SK-N-SH treated with all-trans-retinoic acid at 6 μM for 48 hours (cell line): ENCODE measurements at regions not wholly inside any gene's neighbourhood (a gene's known extent, or its start where the extent isn't known, plus 50 kb on each side); places are given as distances from the start of the nearest gene placed in this dataset.

Experiments used
- ATAC-seq: fragments of 200-7000 bp; cut with Tn5 transposase; 3 replicates; pipeline ENCODE4 v1.9.1; 2020; ENCODE audit warnings: mild to moderate bottlenecking, moderate library complexity
- ARNTL ChIP-seq: fragments of 450-650 bp; formaldehyde crosslinking; IDR thresholded peaks from 2 replicates; pipeline ENCODE4 v1.5.0; 2020; ENCODE audit warnings: low read depth, mild to moderate bottlenecking, moderate library complexity, borderline replicate concordance
- BACH2 ChIP-seq: fragments of 250-450 bp; sonication (Bioruptor Pico); IDR thresholded peaks from 2 replicates; pipeline ENCODE4 v1.9.0; 2021; ENCODE audit warnings: mild to moderate bottlenecking, borderline replicate concordance
- CSDC2 ChIP-seq: fragments of 250-450 bp; sonication (Bioruptor Pico); IDR thresholded peaks from 2 replicates; pipeline ENCODE4 v1.5.0; 2020; ENCODE audit warnings: mild to moderate bottlenecking, moderate library complexity
- ESRRG ChIP-seq: fragments of 250-450 bp; sonication (Bioruptor Pico); IDR thresholded peaks from 2 replicates; pipeline ENCODE4 v1.6.1; 2021; ENCODE audit warnings: mild to moderate bottlenecking
- GLIS3 ChIP-seq: fragments of 250-450 bp; sonication (Bioruptor Pico); IDR thresholded peaks from 2 replicates; pipeline ENCODE4 v1.5.0; 2020; ENCODE audit warnings: mild to moderate bottlenecking, moderate library complexity
- ISL1 ChIP-seq: fragments of 250-450 bp; sonication (Bioruptor Pico); IDR thresholded peaks from 2 replicates; pipeline ENCODE4 v2.1.2; 2022; ENCODE audit warnings: mild to moderate bottlenecking, moderate library complexity
- PPARA ChIP-seq: fragments of 250-450 bp; sonication (Bioruptor Pico); IDR thresholded peaks from 2 replicates; pipeline ENCODE4 v1.5.0; 2020; ENCODE audit warnings: mild to moderate bottlenecking, borderline replicate concordance
- RARB ChIP-seq: fragments of 250-450 bp; sonication (Bioruptor Pico); IDR thresholded peaks from 2 replicates; pipeline ENCODE4 v1.8.0; 2021; ENCODE audit warnings: mild to moderate bottlenecking, moderate library complexity
- SNAI2 ChIP-seq: fragments of 250-450 bp; sonication (Bioruptor Pico); IDR thresholded peaks from 2 replicates; pipeline ENCODE4 v1.5.0; 2020; ENCODE audit warnings: mild to moderate bottlenecking, moderate library complexity
- TCF4 ChIP-seq: fragments of 250-450 bp; sonication (Bioruptor Pico); IDR thresholded peaks from 2 replicates; pipeline ENCODE4 v1.8.0; 2021; ENCODE audit warnings: mild to moderate bottlenecking, moderate library complexity, borderline replicate concordance
- TOX ChIP-seq: fragments of 250-450 bp; sonication (Bioruptor Pico); IDR thresholded peaks from 2 replicates; pipeline ENCODE4 v1.8.0; 2021; ENCODE audit warnings: mild to moderate bottlenecking, moderate library complexity, borderline replicate concordance
- ZC3H10 ChIP-seq: fragments of 250-450 bp; sonication (Bioruptor Pico); IDR thresholded peaks from 2 replicates; pipeline ENCODE4 v1.5.1; 2021; ENCODE audit warnings: mild to moderate bottlenecking, moderate library complexity
- ZFP3 ChIP-seq: fragments of 250-450 bp; sonication (Bioruptor Pico); IDR thresholded peaks from 2 replicates; pipeline ENCODE4 v1.5.0; 2020; ENCODE audit warnings: mild to moderate bottlenecking, moderate library complexity
- ZFP30 ChIP-seq: fragments of 450-650 bp; formaldehyde crosslinking; IDR thresholded peaks from 2 replicates; pipeline ENCODE4 v1.5.0; 2022; ENCODE audit warnings: mild to moderate bottlenecking, moderate library complexity
- ZNF565 ChIP-seq: fragments of 450-650 bp; formaldehyde crosslinking; conservative IDR thresholded peaks from 2 replicates; pipeline ENCODE4 v1.5.0; 2020; ENCODE audit warnings: low read depth, mild to moderate bottlenecking, moderate library complexity
- ZNF70 ChIP-seq: fragments of 450-650 bp; formaldehyde crosslinking; IDR thresholded peaks from 2 replicates; pipeline ENCODE4 v1.5.0; 2020; ENCODE audit warnings: mild to moderate bottlenecking, moderate library complexity
- ZNF8 ChIP-seq: fragments of 450-650 bp; formaldehyde crosslinking; IDR thresholded peaks from 2 replicates; pipeline ENCODE4 v1.5.0; 2020; ENCODE audit warnings: mild to moderate bottlenecking, moderate library complexity
- TF ChIP-seq, protein P1 (sequence below): fragments of 250-450 bp; sonication (Bioruptor Pico); IDR thresholded peaks from 2 replicates; pipeline ENCODE4 v1.8.0; 2021; ENCODE audit warnings: low read depth, mild to moderate bottlenecking, moderate library complexity, borderline replicate concordance
- TF ChIP-seq, protein P2 (sequence below): fragments of 250-450 bp; sonication (Bioruptor Pico); IDR thresholded peaks from 2 replicates; pipeline ENCODE4 v1.5.1; 2021; ENCODE audit warnings: mild to moderate bottlenecking, moderate library complexity
- TF ChIP-seq, protein P3 (sequence below): fragments of 250-450 bp; sonication (Bioruptor Pico); IDR thresholded peaks from 2 replicates; pipeline ENCODE4 v1.5.0; 2020; ENCODE audit warnings: mild to moderate bottlenecking, moderate library complexity
- TF ChIP-seq, protein P4 (sequence below): fragments of 250-450 bp; sonication (Bioruptor Pico); IDR thresholded peaks from 2 replicates; pipeline ENCODE4 v1.8.0; 2020; ENCODE audit warnings: mild to moderate bottlenecking, moderate library complexity, borderline replicate concordance
- TF ChIP-seq, protein P5 (sequence below): fragments of 250-450 bp; sonication (Bioruptor Pico); IDR thresholded peaks from 2 replicates; pipeline ENCODE4 v1.5.1; 2020; ENCODE audit warnings: low read depth, mild to moderate bottlenecking, moderate library complexity

DNA sequence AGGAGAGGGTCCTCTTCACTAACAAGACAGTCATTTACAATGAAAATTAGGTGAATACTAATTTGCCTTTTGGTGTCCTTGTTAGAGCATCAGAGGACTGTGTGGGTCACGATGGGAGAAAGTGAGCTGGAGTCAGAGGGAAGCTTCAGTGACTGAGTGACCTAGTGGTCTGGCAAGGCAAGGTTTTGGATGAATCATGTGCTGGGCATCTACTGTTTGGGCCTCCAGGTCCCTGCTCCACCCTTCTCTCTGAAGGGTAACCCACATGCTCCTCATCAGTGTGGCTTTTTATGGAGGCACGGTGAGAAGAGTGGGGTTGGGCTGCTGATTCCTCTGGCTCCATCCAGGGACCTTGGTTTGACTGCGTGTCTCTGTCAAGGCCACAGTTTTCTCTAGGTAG, 60.5 kb upstream of the EXOC2 start:
- ATAC-seq: no peak
- TF ChIP-seq, protein P1, sequence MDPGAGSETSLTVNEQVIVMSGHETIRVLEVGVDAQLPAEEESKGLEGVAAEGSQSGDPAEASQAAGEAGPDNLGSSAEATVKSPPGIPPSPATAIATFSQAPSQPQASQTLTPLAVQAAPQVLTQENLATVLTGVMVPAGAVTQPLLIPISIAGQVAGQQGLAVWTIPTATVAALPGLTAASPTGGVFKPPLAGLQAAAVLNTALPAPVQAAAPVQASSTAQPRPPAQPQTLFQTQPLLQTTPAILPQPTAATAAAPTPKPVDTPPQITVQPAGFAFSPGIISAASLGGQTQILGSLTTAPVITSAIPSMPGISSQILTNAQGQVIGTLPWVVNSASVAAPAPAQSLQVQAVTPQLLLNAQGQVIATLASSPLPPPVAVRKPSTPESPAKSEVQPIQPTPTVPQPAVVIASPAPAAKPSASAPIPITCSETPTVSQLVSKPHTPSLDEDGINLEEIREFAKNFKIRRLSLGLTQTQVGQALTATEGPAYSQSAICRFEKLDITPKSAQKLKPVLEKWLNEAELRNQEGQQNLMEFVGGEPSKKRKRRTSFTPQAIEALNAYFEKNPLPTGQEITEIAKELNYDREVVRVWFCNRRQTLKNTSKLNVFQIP (CRISPR knock-in tag): no peak
- TF ChIP-seq TOX (no peak), BACH2 (no peak), CSDC2 (CRISPR knock-in tag) (no peak), ZNF8 (CRISPR knock-in tag) (no peak), RARB (CRISPR knock-in tag) (no peak), ARNTL (CRISPR knock-in tag) (no peak), ISL1 (CRISPR knock-in tag) (no peak), TCF4 (CRISPR knock-in tag) (no peak), GLIS3 (CRISPR knock-in tag) (no peak), ESRRG (CRISPR knock-in tag) (no peak), ZC3H10 (CRISPR knock-in tag) (no peak), ZNF565 (CRISPR knock-in tag) (no peak), ZNF70 (no peak)
- TF ChIP-seq, protein P2, sequence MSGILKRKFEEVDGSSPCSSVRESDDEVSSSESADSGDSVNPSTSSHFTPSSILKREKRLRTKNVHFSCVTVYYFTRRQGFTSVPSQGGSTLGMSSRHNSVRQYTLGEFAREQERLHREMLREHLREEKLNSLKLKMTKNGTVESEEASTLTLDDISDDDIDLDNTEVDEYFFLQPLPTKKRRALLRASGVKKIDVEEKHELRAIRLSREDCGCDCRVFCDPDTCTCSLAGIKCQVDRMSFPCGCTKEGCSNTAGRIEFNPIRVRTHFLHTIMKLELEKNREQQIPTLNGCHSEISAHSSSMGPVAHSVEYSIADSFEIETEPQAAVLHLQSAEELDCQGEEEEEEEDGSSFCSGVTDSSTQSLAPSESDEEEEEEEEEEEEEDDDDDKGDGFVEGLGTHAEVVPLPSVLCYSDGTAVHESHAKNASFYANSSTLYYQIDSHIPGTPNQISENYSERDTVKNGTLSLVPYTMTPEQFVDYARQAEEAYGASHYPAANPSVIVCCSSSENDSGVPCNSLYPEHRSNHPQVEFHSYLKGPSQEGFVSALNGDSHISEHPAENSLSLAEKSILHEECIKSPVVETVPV (CRISPR knock-in tag): no peak
- TF ChIP-seq, protein P3, sequence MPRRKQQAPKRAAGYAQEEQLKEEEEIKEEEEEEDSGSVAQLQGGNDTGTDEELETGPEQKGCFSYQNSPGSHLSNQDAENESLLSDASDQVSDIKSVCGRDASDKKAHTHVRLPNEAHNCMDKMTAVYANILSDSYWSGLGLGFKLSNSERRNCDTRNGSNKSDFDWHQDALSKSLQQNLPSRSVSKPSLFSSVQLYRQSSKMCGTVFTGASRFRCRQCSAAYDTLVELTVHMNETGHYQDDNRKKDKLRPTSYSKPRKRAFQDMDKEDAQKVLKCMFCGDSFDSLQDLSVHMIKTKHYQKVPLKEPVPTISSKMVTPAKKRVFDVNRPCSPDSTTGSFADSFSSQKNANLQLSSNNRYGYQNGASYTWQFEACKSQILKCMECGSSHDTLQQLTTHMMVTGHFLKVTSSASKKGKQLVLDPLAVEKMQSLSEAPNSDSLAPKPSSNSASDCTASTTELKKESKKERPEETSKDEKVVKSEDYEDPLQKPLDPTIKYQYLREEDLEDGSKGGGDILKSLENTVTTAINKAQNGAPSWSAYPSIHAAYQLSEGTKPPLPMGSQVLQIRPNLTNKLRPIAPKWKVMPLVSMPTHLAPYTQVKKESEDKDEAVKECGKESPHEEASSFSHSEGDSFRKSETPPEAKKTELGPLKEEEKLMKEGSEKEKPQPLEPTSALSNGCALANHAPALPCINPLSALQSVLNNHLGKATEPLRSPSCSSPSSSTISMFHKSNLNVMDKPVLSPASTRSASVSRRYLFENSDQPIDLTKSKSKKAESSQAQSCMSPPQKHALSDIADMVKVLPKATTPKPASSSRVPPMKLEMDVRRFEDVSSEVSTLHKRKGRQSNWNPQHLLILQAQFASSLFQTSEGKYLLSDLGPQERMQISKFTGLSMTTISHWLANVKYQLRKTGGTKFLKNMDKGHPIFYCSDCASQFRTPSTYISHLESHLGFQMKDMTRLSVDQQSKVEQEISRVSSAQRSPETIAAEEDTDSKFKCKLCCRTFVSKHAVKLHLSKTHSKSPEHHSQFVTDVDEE (CRISPR knock-in tag): no peak
- TF ChIP-seq, protein P4, sequence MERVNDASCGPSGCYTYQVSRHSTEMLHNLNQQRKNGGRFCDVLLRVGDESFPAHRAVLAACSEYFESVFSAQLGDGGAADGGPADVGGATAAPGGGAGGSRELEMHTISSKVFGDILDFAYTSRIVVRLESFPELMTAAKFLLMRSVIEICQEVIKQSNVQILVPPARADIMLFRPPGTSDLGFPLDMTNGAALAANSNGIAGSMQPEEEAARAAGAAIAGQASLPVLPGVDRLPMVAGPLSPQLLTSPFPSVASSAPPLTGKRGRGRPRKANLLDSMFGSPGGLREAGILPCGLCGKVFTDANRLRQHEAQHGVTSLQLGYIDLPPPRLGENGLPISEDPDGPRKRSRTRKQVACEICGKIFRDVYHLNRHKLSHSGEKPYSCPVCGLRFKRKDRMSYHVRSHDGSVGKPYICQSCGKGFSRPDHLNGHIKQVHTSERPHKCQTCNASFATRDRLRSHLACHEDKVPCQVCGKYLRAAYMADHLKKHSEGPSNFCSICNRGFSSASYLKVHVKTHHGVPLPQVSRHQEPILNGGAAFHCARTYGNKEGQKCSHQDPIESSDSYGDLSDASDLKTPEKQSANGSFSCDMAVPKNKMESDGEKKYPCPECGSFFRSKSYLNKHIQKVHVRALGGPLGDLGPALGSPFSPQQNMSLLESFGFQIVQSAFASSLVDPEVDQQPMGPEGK (CRISPR knock-in tag): no peak
- TF ChIP-seq, protein P5, sequence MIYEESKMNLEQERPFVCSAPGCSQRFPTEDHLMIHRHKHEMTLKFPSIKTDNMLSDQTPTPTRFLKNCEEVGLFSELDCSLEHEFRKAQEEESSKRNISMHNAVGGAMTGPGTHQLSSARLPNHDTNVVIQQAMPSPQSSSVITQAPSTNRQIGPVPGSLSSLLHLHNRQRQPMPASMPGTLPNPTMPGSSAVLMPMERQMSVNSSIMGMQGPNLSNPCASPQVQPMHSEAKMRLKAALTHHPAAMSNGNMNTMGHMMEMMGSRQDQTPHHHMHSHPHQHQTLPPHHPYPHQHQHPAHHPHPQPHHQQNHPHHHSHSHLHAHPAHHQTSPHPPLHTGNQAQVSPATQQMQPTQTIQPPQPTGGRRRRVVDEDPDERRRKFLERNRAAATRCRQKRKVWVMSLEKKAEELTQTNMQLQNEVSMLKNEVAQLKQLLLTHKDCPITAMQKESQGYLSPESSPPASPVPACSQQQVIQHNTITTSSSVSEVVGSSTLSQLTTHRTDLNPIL (CRISPR knock-in tag): no peak
- TF ChIP-seq, all 23 proteins: peak for 0

DNA sequence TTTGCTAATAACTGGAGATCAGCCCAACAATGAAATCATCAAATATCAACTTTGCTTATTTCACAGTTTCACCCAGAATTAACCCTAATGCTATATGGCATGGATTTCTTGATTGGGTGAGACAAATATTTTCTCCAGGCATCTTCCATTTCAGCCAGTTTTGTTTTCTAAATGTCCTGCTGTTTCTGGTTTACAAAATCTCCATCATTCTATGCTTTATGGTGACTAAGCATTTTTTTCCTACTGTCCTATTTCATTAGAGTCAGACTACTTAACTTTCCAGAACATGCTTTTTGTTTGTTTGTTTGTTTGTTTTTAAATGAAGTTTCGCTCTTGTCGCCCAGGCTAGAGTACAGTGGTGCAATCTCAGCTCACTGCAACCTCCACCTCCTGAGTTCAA, 59.5 kb upstream of the EXOC2 start:
- no peak for ATAC-seq
- TF ChIP-seq ZNF70 (no peak), TOX (no peak), CSDC2 (CRISPR knock-in tag) (no peak), ARNTL (CRISPR knock-in tag) (no peak), ESRRG (CRISPR knock-in tag) (no peak), BACH2 (no peak), ZFP3 (CRISPR knock-in tag) (no peak), ZNF565 (CRISPR knock-in tag) (no peak), GLIS3 (CRISPR knock-in tag) (no peak), ISL1 (CRISPR knock-in tag) (no peak), ZC3H10 (CRISPR knock-in tag) (no peak), SNAI2 (CRISPR knock-in tag) (no peak), RARB (CRISPR knock-in tag) (no peak), PPARA (CRISPR knock-in tag) (no peak), ZFP30 (no peak)
- TF ChIP-seq, protein P3 (CRISPR knock-in tag): no peak
- TF ChIP-seq, protein P5 (CRISPR knock-in tag): no peak
- TF ChIP-seq, protein P2 (CRISPR knock-in tag): no peak
